Testis (tissue), 2 donors: ENCODE measurements at regions not wholly inside any gene's neighbourhood (a gene's known extent, or its start where the extent isn't known, plus 50 kb on each side); places are given as distances from the start of the nearest gene placed in this dataset.

Source experiments
- DNase-seq: peaks from one replicate; pipeline ENCODE4 v3.0.0-alpha.2; 2019
- H3K27ac ChIP-seq, 2 donors: fragments of 200-600 bp; sonication (generic); one replicate each; pipeline ENCODE4 v1.5.1; 2019
- H3K27me3 ChIP-seq: fragments of 200-600 bp; sonication (generic); one replicate; pipeline ENCODE4 v1.5.1; 2019
- H3K36me3 ChIP-seq: fragments of 200-600 bp; sonication (generic); one replicate; pipeline ENCODE4 v1.5.1; 2017; ENCODE audit warnings: low read depth; ENCODE audit errors: missing control alignments
- H3K4me1 ChIP-seq: fragments of 200-600 bp; sonication (generic); one replicate; pipeline ENCODE4 v1.5.1; 2019
- H3K4me3 ChIP-seq, 2 donors: fragments of 200-600 bp; sonication (generic); one replicate each; pipeline ENCODE4 v1.5.1; 2017 to 2019
- H3K9me3 ChIP-seq: fragments of 200-600 bp; sonication (generic); one replicate; pipeline ENCODE4 v1.5.1; 2017
- POLR2A ChIP-seq: fragments of 450-650 bp; IDR thresholded peaks from one replicate; pipeline ENCODE4 v1.6.1; 2017; ENCODE audit warnings: antibody characterized with exemption, mild to moderate bottlenecking, moderate library complexity
- WGBS, 2 donors: methylation state at CpG; one replicate each; pipeline ENCODE4 v1.1.5; 2018; 5-methylcytosine and 5-hydroxymethylcytosine counted together
- intact Hi-C: fragments of 100-400 bp; cut with DNase I; formaldehyde crosslinking; loops from one replicate; pipeline ENCODE4 v1.15.1; 2023; ENCODE audit warnings: low total_unique reads
- TF ChIP-seq, protein P1 (sequence below), 3 experiments: fragments of 450-650 bp in 2 of 3; fragments of 200-600 bp in 1 of 3; sonication (generic) in 1 of 3; IDR thresholded peaks; one replicate each; pipeline ENCODE4 v1.5.1; 2016 to 2019; ENCODE audit warnings: antibody characterized with exemption in 3 of 3, mild to moderate bottlenecking in 2 of 3, moderate library complexity in 1 of 3

DNA sequence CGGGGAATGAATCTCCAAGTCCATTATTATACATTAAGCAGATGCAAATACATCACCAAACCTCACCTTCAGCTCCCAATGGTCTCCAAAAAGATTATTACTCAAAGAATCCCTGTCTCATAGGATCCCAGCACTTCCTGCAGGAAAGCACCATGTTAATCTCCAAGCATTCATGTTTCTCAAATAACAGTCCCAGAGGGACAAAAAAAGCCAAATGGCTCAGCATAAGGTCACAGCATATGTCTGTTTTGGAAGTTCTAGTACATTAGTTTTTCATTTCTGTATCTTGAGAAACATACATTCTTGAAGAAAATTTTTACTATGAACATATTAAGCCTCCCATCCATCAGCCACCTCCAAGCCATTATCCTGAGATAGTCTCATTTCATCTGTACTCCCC lies 103.3 kb downstream of the METTL4 start:
- no peak for TF ChIP-seq POLR2A
- TF ChIP-seq, protein P1, sequence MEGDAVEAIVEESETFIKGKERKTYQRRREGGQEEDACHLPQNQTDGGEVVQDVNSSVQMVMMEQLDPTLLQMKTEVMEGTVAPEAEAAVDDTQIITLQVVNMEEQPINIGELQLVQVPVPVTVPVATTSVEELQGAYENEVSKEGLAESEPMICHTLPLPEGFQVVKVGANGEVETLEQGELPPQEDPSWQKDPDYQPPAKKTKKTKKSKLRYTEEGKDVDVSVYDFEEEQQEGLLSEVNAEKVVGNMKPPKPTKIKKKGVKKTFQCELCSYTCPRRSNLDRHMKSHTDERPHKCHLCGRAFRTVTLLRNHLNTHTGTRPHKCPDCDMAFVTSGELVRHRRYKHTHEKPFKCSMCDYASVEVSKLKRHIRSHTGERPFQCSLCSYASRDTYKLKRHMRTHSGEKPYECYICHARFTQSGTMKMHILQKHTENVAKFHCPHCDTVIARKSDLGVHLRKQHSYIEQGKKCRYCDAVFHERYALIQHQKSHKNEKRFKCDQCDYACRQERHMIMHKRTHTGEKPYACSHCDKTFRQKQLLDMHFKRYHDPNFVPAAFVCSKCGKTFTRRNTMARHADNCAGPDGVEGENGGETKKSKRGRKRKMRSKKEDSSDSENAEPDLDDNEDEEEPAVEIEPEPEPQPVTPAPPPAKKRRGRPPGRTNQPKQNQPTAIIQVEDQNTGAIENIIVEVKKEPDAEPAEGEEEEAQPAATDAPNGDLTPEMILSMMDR (IDR thresholded peaks at IDR 0.05): no peak
- Histone ChIP-seq H3K27ac (no peak overlapping the region), H3K4me3 (no peak overlapping the region), H3K36me3 (no peaks in the 10 kb centered on the region), H3K9me3 (no peaks in the 10 kb centered on the region), H3K27me3 (no peaks in the 10 kb centered on the region), H3K4me1 (no peaks in the 10 kb centered on the region)
- WGBS, 2 donors: 83 to 89% methylated on average over 1 of the region's 1 CpG
- DNase-seq: no peak
- intact Hi-C loops: no loop called here

DNA sequence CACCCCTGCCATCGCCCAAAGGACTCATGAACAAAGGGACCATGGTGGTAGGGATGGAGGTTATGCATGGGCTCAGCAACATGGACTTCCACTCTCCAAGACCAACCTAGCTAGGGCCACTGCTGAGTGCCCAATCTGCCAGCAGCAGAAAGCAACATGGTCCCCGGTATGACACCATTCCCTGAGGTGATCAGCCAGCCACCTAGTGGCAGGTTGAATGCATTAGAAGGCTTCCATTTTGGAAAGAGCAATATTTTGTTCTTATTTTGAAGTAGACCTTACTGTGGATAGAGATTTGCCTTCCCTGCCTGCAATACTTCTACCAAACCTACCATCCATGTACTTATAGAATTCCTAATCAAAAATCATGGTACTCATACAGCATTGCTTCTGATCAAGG lies 99.8 kb downstream of the METTL4 start:
- Histone ChIP-seq H3K4me3 (no peak overlapping the region), H3K4me1 (no peaks in the 10 kb centered on the region), H3K27me3 (no peaks in the 10 kb centered on the region), H3K9me3 (no peaks in the 10 kb centered on the region), H3K27ac (no peak overlapping the region), H3K36me3 (no peaks in the 10 kb centered on the region)
- WGBS, 2 donors: 86 to 100% methylated on average over 1 to 2 of the region's 2 CpGs
- no peak for DNase-seq
- TF ChIP-seq, protein P1 (IDR thresholded peaks at IDR 0.05): no peak
- no peak for TF ChIP-seq POLR2A
- intact Hi-C loops: no loop called here

DNA sequence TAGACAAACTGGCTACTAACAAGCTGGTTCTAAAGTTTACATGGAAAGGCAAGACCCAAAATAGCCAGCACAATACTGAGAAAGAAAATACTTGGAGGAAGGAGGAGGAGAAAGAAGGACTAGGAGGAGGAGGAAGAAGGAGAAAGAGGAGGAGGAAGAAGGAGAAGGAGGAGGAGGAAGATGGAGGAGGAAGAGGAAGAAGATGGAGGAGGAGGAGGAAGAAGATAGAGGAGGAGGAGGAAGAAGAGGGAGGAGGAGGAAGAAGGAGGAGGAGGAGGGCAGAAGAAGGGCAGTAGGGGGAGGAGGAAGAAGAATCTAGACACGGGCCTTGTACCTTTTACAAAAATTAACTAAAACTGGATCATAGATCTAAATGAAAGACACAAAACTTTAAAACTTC lies 92.6 kb downstream of the METTL4 start:
- no peaks in the 10 kb centered on the region for H3K36me3 ChIP-seq
- no peak overlapping the region for H3K4me3 ChIP-seq
- H3K9me3 ChIP-seq: no peaks in the 10 kb centered on the region
- no peaks in the 10 kb centered on the region for H3K27me3 ChIP-seq
- 76 to 81% methylated on average over 1 of the region's 1 CpG for WGBS, 2 donors
- no peaks in the 10 kb centered on the region for H3K4me1 ChIP-seq
- TF ChIP-seq POLR2A: no peak
- TF ChIP-seq, protein P1 (IDR thresholded peaks at IDR 0.05): no peak
- intact Hi-C loops: no loop called here
- no peak for DNase-seq
- no peak overlapping the region for H3K27ac ChIP-seq

DNA sequence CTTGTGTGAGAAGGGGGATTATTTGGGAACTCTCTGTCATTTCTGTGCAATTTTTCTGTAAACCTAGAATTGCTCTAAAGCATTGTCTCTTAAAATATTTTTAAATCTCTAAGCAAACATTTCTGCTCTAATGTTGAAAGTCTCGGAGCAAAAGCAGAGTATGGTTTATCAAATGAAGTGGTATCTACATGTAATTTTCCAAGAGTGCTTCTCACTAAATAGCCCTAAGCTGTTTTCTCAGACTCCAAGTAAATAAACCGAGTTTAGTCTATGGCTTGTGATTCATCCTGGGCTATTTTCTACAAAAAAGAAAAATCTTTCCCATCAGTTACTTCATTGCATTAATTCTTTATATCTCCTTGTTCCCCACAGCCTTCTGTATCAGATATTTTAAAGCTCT lies 90.8 kb downstream of the METTL4 start:
- no peaks in the 10 kb centered on the region for H3K27me3 ChIP-seq
- TF ChIP-seq, protein P1 (IDR thresholded peaks at IDR 0.05): no peak
- WGBS, 2 donors: 83 to 85% methylated on average over 2 of the region's 2 CpGs
- H3K4me1 ChIP-seq: no peaks in the 10 kb centered on the region
- DNase-seq: no peak
- H3K27ac ChIP-seq: no peak overlapping the region
- H3K9me3 ChIP-seq: no peaks in the 10 kb centered on the region
- H3K4me3 ChIP-seq: no peak overlapping the region
- H3K36me3 ChIP-seq: no peaks in the 10 kb centered on the region
- intact Hi-C loops: no loop called here

DNA sequence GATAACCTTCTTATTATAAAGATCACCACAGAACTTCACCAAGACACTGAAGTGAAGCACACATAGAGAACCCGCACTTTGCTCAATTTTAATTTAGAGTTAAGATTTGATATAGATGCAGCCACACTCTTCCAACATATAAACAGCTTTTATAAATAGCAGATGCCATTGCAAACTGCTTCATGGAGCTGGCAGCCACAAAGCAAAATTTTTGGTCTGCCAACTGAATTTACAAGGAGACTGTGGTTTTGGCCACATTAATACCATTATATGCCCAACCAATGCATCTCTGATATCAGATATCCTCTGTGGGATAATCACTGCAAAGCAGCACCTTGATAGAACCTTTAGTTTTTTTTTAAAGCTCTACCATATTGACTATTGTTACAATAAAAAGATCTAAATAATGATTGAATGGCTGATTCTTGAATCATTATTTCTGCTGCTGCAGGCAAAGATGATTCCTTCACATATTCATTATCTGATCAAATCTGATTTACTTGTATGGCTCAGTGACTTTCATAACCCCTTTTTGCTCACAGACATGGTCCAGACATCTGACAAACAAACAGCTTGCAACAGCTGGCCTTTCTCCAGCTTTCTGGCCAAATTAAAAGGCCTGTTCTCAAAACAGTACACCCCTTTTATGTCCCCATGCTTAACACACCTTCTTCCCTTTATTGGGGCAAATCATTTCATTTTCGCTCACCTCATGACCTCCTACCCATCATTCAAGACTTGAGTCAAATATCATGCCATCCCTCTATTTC lies 88.4 kb downstream of the METTL4 start:
- Histone ChIP-seq H3K4me3 (no peak overlapping the region), H3K4me1 (no peaks in the 10 kb centered on the region), H3K27ac (no peak overlapping the region), H3K27me3 (no peaks in the 10 kb centered on the region), H3K36me3 (no peaks in the 10 kb centered on the region), H3K9me3 (no peaks in the 10 kb centered on the region)
- no peak for DNase-seq
- WGBS, 2 donors: 94 to 95% methylated on average over 2 of the region's 2 CpGs
- intact Hi-C loops: no loop called here
- TF ChIP-seq, protein P1 (IDR thresholded peaks at IDR 0.05): no peak
- TF ChIP-seq POLR2A: no peak
